G401 (cell line): ENCODE measurements at regions not wholly inside any gene's neighbourhood (a gene's known extent, or its start where the extent isn't known, plus 50 kb on each side); places are given as distances from the start of the nearest gene placed in this dataset.
"Not testable (repeated sequence)": the region's sequence is repeated elsewhere in the genome, so short reads cannot be mapped to it uniquely, and the experiment has no call there.

Source experiments
- DNase-seq: peaks from one replicate; pipeline ENCODE4 v3.0.0-alpha.2; 2015; ENCODE audit warnings: low spot score
- in situ Hi-C: cut with HindIII; loops from 2 replicates; pipeline ENCODE4 v1.10.0; 2016; ENCODE audit warnings: low sequenced_read_pairs, mixed read lengths

DNA sequence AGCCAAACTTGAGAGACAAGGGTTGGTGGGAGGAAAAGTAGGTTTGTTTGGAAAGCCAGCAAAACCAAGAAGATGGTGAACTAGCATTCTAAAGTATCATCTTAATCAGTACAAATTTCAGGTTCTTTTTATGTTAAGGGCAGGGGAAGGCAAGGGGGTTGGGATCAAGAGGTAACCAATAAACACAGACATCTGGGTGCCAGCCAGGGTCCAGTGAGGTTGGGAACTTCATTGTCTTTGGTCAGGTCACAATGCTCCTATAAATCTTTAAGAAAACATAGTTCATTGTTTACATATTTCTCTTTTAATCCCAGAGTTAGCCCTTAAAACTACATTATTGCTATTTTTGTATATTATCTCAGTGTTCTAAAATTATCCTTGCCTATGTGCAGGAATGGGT, 126.2 kb upstream of the NR5A2 start:
- DNase-seq = no peak
- in situ Hi-C loops = no loop called here

GRCh38 chr1:199907361-199907760, 120.1 kb upstream of the NR5A2 start:
- no peak for DNase-seq
- in situ Hi-C loops = no loop called here

- DNase-seq = no peak
- in situ Hi-C loops = no loop called here
These were observed 118.4 kb upstream of the NR5A2 start for GRCh38 chr1:199909137-199909536.

DNA sequence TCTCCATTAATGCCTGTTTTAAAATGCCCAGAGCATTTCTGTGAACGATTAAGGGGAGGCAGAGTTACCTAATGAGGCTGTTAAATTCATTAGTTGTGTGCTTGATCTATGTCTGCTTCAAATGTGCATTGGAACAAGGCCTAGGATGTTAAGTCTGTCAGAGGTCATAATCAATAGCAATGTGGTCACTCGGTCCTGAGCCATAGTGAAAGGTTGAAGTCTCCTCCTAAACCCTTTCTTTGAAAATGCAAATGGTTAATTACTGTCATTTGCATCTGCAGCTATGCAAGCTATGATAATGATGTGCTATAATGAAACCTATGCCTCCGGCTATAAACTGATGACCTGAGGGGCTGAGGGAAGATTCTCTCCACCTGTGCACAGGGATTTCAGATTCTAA, 114.2 kb upstream of the NR5A2 start:
- in situ Hi-C loops = no loop called here
- DNase-seq = no peak

DNA sequence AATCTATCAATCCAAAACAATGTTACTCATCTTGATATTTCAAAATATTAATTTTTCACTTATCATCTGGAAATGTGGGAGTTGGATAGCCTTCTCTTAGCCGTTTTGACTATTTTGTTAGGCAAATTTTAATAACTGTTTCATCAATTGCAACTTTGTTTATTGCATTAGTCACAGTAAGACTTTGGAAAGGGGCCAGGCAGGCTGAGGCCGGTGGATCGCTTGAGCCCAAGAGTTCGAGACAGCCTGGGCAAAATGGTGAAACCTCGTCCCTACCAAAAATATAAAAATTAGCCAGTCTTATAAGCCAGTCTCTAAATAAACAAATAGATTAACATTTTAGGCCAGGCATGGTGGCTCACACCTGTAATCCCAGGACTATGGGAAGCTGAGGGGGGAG, 113.0 kb upstream of the NR5A2 start:
- in situ Hi-C loops = no loop called here
- no peak for DNase-seq

- in situ Hi-C loops = no loop called here
- no peak for DNase-seq
These were observed 109.2 kb upstream of the NR5A2 start for GRCh38 chr1:199918196-199918769.

- in situ Hi-C loops = no loop called here
- DNase-seq = no peak
These were observed 106.9 kb upstream of the NR5A2 start for GRCh38 chr1:199920635-199921034.

- DNase-seq = no peak
- in situ Hi-C loops = no loop called here
These were observed 98.0 kb upstream of the NR5A2 start for GRCh38 chr1:199929556-199929955.

- in situ Hi-C loops, DNase-seq: not testable (repeated sequence)
These were observed 97.4 kb upstream of the NR5A2 start for GRCh38 chr1:199930067-199930466.

GRCh38 chr1:199931666-199932377, 95.7 kb upstream of the NR5A2 start:
- in situ Hi-C loops = no loop called here
- no peak for DNase-seq

DNA sequence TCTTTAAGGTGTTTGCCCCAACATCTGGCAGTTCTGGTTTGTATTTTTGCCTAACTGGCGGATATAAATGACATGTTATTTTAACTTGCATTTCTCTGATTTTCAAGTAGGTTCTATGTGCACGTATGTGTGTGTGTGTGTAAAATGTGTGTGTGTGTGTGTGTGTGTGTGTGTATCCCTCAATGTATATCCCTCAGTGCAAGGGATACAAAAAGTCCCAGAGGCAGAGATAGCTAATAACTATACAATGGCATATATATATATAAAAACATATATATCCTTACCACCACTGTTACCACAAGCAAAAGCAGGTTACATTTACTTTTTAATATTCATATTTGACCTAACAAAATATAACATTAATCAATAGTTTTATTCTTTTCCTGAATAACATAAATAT, 95.0 kb upstream of the NR5A2 start:
- no peak for DNase-seq
- in situ Hi-C loops = no loop called here

GRCh38 chr1:199936441-199936840, 91.1 kb upstream of the NR5A2 start:
- DNase-seq = no peak
- in situ Hi-C loops = no loop called here

GRCh38 chr1:199937161-199937560, 90.3 kb upstream of the NR5A2 start:
- DNase-seq = no peak
- in situ Hi-C loops = no loop called here

DNA sequence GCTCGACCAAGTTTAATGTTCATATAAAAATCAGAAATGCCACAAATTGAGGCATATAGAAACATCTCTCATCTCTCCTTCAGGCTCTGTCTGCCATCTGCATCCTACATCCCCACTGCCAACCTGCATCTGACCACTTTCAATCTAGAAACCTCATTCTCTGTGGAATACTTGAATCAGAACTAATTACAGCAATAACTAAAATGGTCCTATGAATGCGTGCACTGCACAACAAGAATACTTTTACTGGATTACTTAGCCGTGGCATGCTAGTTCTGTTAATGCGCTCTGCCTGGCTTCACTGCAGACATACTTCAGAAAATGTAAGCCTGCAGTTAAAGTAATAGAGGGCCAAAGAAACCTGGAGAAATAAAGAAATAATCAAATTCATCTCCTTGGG, 89.8 kb upstream of the NR5A2 start:
- in situ Hi-C loops = no loop called here
- DNase-seq = no peak

GRCh38 chr1:199944986-199945385, 82.5 kb upstream of the NR5A2 start:
- in situ Hi-C loops = no loop called here
- DNase-seq = no peak

DNA sequence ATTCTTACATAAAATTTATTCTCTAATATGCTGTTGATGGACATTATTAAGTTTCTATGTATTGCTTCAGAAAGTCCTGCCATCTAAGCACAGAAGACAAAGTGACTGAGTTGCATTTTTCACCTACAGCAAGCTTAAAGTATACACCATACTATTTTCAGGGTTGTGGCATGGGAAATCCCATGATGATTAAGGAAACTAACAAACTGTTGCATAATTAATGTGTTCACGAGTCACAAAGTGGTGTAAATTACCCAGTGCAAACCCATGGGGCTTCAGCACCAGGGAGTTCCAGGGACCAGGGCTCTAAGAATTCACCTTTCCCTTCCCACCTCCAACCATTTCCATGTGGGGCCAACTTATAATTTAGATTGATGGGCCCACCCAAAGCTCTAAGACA, 81.9 kb upstream of the NR5A2 start:
- in situ Hi-C loops = no loop called here
- no peak for DNase-seq

DNA sequence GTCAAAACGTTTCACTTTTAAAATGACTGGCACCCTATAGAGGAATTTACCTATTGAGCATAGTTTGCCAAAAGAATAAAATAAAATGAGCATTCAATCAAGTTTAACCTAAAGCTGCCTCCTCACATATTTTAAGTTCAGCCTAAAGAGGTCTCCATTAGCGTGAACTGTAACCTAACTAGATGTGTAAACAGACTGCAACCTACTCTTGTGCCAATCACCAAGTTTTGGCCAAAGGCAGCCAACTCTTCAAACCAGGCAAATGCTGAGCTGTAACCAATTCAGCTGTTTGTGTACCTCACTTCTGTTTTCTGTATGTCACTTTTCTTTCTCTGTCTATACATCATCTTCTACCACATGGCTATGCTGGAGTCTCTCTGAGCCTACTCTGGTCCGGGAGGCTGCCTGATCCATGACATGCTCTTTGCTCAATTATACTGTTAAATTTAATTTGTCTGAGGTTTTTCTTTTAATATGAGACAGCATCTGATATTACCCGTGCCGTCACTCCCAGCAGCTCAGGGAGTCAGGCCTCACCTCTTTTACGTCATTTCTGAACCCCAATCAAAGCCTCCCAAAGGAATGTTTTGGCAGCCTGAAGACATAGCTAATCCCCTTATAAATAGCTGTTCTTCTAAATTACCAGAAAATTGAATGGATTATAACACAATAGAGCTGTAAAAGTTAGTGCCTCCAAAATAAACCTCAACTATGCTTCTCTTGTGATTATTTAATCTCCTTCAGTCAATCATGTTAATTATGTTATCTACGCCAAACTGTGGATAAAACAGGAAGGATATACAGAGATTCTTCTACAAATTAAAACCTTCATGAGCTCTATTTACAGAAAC, 81.0 kb upstream of the NR5A2 start:
- in situ Hi-C loops = no loop called here
- no peak for DNase-seq

GRCh38 chr1:199948587-199949280, 78.8 kb upstream of the NR5A2 start:
- in situ Hi-C loops = no loop called here
- no peak for DNase-seq

- in situ Hi-C loops, DNase-seq: not testable (repeated sequence)
These were observed 76.5 kb upstream of the NR5A2 start for GRCh38 chr1:199951005-199951404.

- in situ Hi-C loops = no loop called here
- DNase-seq = no peak
These were observed 73.9 kb upstream of the NR5A2 start for GRCh38 chr1:199953651-199954050.
